Nephron progenitor cell (in vitro differentiated cells): ENCODE measurements at regions not wholly inside any gene's neighbourhood (a gene's known extent, or its start where the extent isn't known, plus 50 kb on each side); places are given as distances from the start of the nearest gene placed in this dataset.
A peak's percentile ranks its signal among the peaks of the same experiment; 100 is the strongest.

Source experiments
- DNase-seq: peaks from one replicate; pipeline ENCODE4 v3.0.0; 2021
- H3K27ac Mint-ChIP-seq: 2 replicates; pipeline ENCODE4 v1.8.0; 2021; ENCODE audit warnings: mild to moderate bottlenecking, moderate library complexity, mixed read lengths
- H3K27me3 Mint-ChIP-seq: 2 replicates; pipeline ENCODE4 v1.8.0; 2021; ENCODE audit warnings: mild to moderate bottlenecking, low read depth, mixed read lengths; ENCODE audit not compliant: poor library complexity
- H3K36me3 Mint-ChIP-seq: 2 replicates; pipeline ENCODE4 v1.8.0; 2021; ENCODE audit warnings: low read depth, mixed read lengths
- H3K4me1 Mint-ChIP-seq: 2 replicates; pipeline ENCODE4 v1.8.0; 2021; ENCODE audit warnings: mixed read lengths
- H3K4me3 Mint-ChIP-seq: 2 replicates; pipeline ENCODE4 v1.8.0; 2021; ENCODE audit warnings: mild to moderate bottlenecking, moderate library complexity, mixed read lengths
- H3K9me3 Mint-ChIP-seq: 2 replicates; pipeline ENCODE4 v1.8.0; 2021; ENCODE audit warnings: mild to moderate bottlenecking, moderate library complexity, mixed read lengths
- TF ChIP-seq, protein P1 (sequence below): fragments of 200-600 bp; sonication (generic); IDR thresholded peaks from 2 replicates; pipeline ENCODE4 v1.5.0; 2021; ENCODE audit warnings: antibody characterized with exemption

GRCh38 chr13:81995316-81995715, 1654.4 kb upstream of the SPRY2 start:
- TF ChIP-seq, protein P1, sequence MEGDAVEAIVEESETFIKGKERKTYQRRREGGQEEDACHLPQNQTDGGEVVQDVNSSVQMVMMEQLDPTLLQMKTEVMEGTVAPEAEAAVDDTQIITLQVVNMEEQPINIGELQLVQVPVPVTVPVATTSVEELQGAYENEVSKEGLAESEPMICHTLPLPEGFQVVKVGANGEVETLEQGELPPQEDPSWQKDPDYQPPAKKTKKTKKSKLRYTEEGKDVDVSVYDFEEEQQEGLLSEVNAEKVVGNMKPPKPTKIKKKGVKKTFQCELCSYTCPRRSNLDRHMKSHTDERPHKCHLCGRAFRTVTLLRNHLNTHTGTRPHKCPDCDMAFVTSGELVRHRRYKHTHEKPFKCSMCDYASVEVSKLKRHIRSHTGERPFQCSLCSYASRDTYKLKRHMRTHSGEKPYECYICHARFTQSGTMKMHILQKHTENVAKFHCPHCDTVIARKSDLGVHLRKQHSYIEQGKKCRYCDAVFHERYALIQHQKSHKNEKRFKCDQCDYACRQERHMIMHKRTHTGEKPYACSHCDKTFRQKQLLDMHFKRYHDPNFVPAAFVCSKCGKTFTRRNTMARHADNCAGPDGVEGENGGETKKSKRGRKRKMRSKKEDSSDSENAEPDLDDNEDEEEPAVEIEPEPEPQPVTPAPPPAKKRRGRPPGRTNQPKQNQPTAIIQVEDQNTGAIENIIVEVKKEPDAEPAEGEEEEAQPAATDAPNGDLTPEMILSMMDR: no peak
- H3K9me3 Mint-ChIP-seq: no peaks in the 10 kb centered on the region
- H3K4me1 Mint-ChIP-seq: no peaks in the 10 kb centered on the region
- no peaks in the 10 kb centered on the region for H3K27me3 Mint-ChIP-seq
- no peak for DNase-seq
- no peak overlapping the region for H3K4me3 Mint-ChIP-seq
- no peak overlapping the region for H3K27ac Mint-ChIP-seq
- no peaks in the 10 kb centered on the region for H3K36me3 Mint-ChIP-seq

- Mint-ChIP-seq H3K36me3 (no peaks in the 10 kb centered on the region), H3K27me3 (no peaks in the 10 kb centered on the region), H3K27ac (no peak overlapping the region), H3K4me3 (no peak overlapping the region), H3K9me3 (no peaks in the 10 kb centered on the region), H3K4me1 (peaks cover 30% of the 10 kb centered on the region)
- peak; percentile 3 for DNase-seq
- TF ChIP-seq, protein P1: no peak
Measured at GRCh38 chr13:81990652-81991051, 1649.7 kb upstream of the SPRY2 start.

DNA sequence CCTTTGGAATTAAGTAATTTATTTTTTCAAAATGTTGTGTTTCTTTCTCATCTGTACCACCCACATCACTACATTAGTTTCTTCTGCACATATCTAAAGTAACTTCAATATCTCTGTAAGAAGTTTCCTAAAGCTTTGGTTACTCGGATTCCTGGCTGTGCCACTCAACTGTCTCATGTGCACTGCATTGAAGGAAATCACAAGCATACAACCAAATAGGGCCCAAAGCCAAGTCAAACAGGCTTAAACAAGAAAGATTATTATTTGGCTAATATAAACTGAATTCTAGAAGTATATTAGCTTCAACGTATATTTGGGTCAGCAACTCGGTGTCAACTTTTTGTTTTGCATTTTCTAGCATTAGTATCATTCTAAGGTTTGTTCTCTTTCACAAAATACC, 1647.6 kb upstream of the SPRY2 start:
- Mint-ChIP-seq H3K27ac (peak overlapping the region; percentile 78), H3K36me3 (no peaks in the 10 kb centered on the region), H3K27me3 (no peaks in the 10 kb centered on the region), H3K4me1 (peaks cover 30% of the 10 kb centered on the region), H3K9me3 (peaks cover 3% of the 10 kb centered on the region), H3K4me3 (no peak overlapping the region)
- no peak for DNase-seq
- TF ChIP-seq, protein P1: no peak

DNA sequence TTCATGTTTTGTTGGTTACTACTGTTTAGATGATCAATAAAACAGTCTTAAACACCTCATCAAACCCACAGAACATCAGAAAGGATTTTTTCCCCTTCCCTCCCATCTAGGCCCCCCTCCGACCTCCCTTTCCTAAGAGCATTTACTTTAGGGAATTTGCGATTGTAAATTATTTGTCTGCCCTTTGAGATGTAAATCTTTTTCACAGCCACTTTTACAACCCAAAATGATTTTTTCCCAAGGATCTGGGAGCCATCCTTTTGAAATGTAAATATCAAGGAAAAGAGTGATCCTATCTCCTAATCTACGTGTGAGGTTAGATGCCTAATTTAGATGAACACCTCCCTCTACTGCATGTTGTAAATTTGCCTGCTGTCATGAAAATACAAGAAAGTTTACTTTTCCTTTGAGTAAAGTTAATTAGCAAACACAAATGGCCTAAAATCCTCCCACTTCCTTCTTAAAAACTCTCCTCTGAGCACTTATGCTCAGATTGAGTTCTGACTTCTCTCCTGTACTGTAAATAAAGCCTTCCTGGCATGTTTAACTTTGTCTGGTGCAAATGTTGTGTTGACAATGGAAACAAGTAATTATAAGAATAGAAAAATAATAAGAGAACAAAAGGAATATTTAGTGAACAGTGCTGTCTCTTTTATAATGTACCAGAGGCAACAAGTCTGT, 1646.9 kb upstream of the SPRY2 start:
- peak overlapping the region; percentile 61 for H3K27ac Mint-ChIP-seq
- no peak for DNase-seq
- no peaks in the 10 kb centered on the region for H3K36me3 Mint-ChIP-seq
- H3K9me3 Mint-ChIP-seq: peaks cover 3% of the 10 kb centered on the region
- TF ChIP-seq, protein P1: no peak
- H3K4me1 Mint-ChIP-seq: peaks cover 30% of the 10 kb centered on the region
- H3K27me3 Mint-ChIP-seq: no peaks in the 10 kb centered on the region
- no peak overlapping the region for H3K4me3 Mint-ChIP-seq

GRCh38 chr13:81987159-81987558, 1646.2 kb upstream of the SPRY2 start:
- no peak for DNase-seq
- H3K36me3 Mint-ChIP-seq: no peaks in the 10 kb centered on the region
- H3K27ac Mint-ChIP-seq: peak overlapping the region; percentile 14
- H3K4me3 Mint-ChIP-seq: no peak overlapping the region
- no peaks in the 10 kb centered on the region for H3K27me3 Mint-ChIP-seq
- peaks cover 30% of the 10 kb centered on the region for H3K4me1 Mint-ChIP-seq
- TF ChIP-seq, protein P1: no peak
- peaks cover 3% of the 10 kb centered on the region for H3K9me3 Mint-ChIP-seq

- H3K27me3 Mint-ChIP-seq: no peaks in the 10 kb centered on the region
- H3K4me1 Mint-ChIP-seq: peaks cover 30% of the 10 kb centered on the region
- peak overlapping the region; percentile 9 for H3K4me3 Mint-ChIP-seq
- no peak overlapping the region for H3K27ac Mint-ChIP-seq
- TF ChIP-seq, protein P1: no peak
- no peak for DNase-seq
- peaks cover 3% of the 10 kb centered on the region for H3K9me3 Mint-ChIP-seq
- no peaks in the 10 kb centered on the region for H3K36me3 Mint-ChIP-seq
Measured at GRCh38 chr13:81986308-81986707, 1645.4 kb upstream of the SPRY2 start.
